HG03378 (cell line): ENCODE measurements at regions not wholly inside any gene's neighbourhood (a gene's known extent, or its start where the extent isn't known, plus 50 kb on each side); places are given as distances from the start of the nearest gene placed in this dataset.
"Not testable (repeated sequence)": the region's sequence is repeated elsewhere in the genome, so short reads cannot be mapped to it uniquely, and the experiment has no call there.

Experiments used
- ATAC-seq: cut with Tn5 transposase; IDR thresholded peaks from one replicate; pipeline ENCODE4 v1.9.1; 2021; ENCODE audit warnings: mild to moderate bottlenecking, moderate library complexity; ENCODE audit not compliant: unreplicated experiment

GRCh38 chr1:222470252-222470805 lies 77.6 kb downstream of the HHIPL2 start:
- not testable (repeated sequence) for ATAC-seq

DNA sequence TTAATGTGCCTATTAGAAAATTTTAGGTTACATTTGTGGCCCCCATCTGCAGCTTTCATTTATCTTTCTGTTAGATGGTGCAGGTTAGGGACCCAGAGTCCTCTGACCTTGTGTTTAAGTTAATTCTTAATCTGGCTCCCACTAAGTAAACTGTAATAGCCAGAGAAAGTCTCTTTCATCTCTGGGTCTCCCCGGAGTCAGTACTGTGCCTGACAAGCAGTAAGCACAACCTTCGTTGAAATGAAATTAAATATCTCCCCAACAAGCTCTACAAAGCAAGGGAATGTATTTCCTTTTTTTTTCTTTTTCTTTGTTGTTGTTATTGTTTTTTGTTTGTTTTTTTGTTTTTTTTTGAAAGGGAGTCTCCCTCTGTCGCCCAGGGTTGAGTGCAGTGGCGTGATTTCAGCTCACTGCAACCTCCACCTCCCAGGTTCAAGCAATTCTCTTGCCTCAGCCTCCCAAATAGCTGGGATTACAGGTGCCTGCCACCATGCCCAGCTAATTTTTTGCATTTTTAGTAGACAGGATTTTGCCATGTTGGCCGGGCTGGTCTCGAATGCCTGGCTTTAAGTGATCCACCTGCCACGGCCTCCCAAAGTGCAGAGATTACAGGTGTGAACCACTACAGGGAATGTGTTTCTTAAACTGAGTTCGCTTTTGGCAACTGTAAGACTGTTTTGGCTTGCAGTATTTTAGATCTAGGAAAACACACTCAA lies 81.6 kb downstream of the HHIPL2 start:
- no peak for ATAC-seq

- ATAC-seq = peak; percentile 60
Observed at GRCh38 chr1:222465211-222466041, 82.5 kb downstream of the HHIPL2 start.

DNA sequence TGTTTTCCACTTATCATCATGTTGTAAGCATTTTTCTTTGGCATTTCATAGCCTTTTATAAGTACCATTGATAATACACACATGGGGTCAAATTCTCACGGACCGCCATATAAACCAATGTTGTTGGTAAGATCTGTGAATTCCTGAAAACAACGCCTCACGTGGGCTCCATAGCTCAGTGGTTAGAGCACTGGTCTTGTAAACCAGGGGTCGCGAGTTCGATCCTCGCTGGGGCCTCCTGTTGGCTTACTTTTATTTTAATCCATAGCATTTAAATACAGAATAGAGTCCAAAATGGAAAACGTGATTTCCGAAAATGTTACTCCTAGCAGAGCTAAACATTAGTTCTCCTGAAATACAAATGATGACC lies 83.1 kb downstream of the HHIPL2 start:
- ATAC-seq = peak; percentile 45

- ATAC-seq = no peak
Observed at GRCh38 chr1:222463059-222463730, 84.7 kb downstream of the HHIPL2 start.

- no peak for ATAC-seq
Observed at GRCh38 chr1:222462601-222463000, 85.3 kb downstream of the HHIPL2 start.

- ATAC-seq = no peak
Observed at GRCh38 chr1:222461941-222462340, 86.0 kb downstream of the HHIPL2 start.

DNA sequence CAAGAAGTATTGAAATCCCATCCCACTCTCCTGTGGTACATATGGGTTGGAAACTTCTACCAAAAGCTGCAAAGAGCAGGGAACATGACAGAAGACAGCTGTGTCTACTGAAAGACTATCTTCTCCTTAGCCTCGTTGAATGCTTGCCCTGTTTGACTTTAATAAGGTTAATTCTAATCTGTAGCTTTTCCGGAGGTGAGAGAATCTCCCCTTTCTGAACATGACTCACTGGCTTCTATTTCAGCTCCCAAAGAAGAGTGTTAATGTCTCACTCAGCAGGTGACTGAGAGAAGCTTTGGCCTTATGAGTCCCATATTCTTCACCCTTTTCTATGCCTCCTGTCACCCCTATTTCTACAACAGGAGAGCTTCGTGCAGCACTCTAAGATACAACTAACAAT lies 88.3 kb downstream of the HHIPL2 start:
- no peak for ATAC-seq

- ATAC-seq = no peak
Observed at GRCh38 chr1:222457513-222457912, 90.4 kb downstream of the HHIPL2 start.

GRCh38 chr1:222457084-222457483 lies 90.8 kb downstream of the HHIPL2 start:
- ATAC-seq = no peak

DNA sequence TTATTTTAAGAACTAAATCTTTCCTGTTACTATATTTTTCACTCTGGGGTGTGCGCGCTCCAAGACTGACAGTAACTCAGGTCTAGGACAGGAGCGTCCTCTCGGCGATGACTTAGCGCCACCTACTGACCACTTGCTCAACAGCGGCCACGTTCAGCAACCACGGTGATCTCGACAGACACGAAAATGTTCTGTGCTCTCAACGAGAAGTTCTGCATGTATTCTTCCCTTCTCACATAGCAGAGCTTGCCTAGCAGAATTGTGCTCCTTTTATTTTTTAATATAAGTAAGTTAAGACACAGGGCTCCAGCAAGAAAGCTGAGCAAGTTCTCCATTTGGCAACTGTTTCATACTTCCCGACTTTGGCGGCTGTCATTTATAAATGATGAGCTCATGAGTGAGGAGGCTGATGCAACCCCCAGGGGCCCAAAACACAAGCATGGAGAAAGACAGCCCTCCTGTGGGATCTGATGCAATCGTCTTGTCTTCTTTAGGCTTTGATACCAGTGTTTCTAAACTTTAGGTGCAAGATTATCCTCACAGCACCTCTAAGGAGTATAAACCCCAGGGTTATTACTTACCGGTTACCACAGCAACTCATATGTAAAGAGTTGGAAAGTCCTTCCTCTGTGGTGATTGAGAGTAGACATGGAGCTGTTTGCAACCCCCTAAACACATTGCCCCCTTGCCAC lies 92.6 kb downstream of the HHIPL2 start:
- ATAC-seq = peak; percentile 96

DNA sequence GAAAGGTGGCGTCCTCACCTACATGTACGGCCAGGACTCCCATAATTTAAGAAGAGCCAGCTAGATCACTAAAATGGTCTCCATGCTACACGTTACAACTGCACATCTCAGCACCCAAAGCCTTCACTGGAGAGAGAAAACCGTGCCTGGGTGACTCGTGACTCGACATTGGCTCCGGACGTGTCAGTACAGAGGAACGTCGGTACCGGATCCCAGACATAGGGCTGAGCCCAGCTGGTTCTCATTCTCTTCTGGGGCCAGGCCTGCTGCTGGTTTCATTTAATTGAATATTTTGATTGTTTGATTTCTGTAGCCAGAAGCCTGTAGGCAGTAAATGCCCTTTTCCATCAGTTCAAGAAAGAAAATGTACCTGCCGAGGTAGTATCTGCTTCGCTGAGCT lies 93.1 kb downstream of the HHIPL2 start:
- ATAC-seq = no peak

- no peak for ATAC-seq
Observed at GRCh38 chr1:222454186-222454585, 93.7 kb downstream of the HHIPL2 start.

GRCh38 chr1:222452031-222452430 lies 95.9 kb downstream of the HHIPL2 start:
- ATAC-seq = no peak

DNA sequence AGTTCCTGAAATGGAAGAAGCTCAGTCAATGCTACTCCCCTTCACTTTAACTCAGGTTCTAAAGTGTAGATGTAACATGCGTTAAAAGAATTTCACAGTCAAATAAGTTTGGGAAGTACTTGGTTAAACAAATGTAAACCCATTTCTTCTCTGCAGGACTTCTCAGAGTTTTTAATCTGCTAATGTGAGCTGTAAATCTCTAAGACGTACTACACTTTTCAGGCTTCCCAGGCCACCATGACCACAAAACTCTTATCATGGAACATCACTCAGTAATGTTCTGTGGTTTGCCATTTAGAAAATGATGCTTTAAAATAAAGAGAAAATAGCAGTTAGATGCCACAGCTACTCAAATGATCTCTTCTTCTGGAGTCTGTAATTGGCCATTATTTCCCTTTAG lies 104.3 kb downstream of the HHIPL2 start:
- no peak for ATAC-seq

GRCh38 chr1:222441066-222441465 lies 106.8 kb downstream of the HHIPL2 start:
- no peak for ATAC-seq

DNA sequence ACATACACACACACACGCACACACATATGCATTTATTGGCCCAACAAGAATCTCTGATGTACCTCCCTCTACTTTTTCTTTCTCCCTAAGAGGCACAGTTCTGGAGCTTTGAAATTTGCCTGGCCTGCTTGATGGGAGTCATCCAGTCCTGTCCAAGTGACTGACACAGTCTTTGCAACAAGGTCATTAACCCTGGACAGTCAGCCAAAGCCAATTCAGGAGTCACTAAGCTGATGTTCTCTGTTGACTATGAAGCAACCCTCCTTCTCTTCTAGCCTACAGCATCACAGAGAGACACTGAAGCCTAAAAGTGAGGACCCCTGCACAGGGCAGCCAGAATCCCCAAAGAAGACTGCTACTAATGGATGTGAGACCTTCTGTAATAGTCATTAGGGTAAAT lies 123.1 kb downstream of the HHIPL2 start:
- ATAC-seq = no peak

GRCh38 chr1:222421380-222421779 lies 126.5 kb downstream of the HHIPL2 start:
- ATAC-seq = no peak

- ATAC-seq = no peak
Observed at GRCh38 chr1:222420633-222421032, 127.3 kb downstream of the HHIPL2 start.

GRCh38 chr1:222418654-222419053 lies 129.2 kb downstream of the HHIPL2 start:
- no peak for ATAC-seq

DNA sequence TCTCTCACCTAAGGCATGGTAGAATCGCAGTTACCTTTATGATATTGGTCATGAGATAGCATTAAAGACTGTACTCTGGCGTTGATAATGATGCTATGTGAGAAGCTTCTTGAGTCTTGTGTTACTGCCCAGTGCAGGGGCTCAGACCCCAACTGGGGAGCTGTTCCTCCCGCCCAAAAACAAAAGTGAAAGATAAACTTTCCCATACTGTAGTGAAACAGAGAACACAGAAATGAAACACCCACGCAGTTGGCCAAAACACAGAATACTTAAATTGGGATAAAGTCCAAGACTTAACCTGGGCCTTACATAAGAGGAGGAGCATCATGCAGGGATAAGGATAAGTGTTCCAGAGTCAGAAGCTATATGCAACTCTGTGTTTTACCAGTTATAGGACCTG lies 130.6 kb downstream of the HHIPL2 start:
- no peak for ATAC-seq
